ENCODE measurements at regions not wholly inside any gene's neighbourhood (a gene's known extent, or its start where the extent isn't known, plus 50 kb on each side); places are given as distances from the start of the nearest gene placed in this dataset.

DNA sequence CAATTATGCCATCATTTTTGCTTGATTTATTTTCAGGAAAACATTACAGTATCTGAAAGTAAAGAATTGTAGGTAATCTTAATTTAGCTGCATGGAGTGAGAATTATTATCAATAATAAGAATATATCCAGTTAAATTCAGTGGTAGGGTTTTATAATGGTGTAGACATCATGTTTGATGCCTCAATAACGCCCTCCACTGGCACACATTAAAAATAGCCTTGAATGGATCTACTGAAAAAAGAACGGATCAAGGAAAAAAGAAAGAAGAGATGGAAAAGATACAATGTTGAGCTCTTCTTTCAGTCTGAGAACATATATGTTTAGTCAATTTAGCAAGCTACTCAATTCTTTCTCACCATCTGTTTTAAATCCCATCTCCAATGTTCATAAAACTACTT lies 319.2 kb downstream of the CDC14C start:
- Histone ChIP-seq H4K20me1 (ENCODE audit: insufficient read depth) (no peaks in the 10 kb centered on the region), H3K36me3 (ENCODE audit: insufficient read depth) (no peaks in the 10 kb centered on the region), H3K27me3 (ENCODE audit: insufficient read depth, low read depth) (no peaks in the 10 kb centered on the region), H2AFZ (ENCODE audit: low read depth) (no peak overlapping the region), H3K4me3 (IDR thresholded peaks at IDR 0.05; ENCODE audit: insufficient read depth, low read depth, low read length) (no peak overlapping the region), H3K4me2 (no peak overlapping the region), H3K4me1 (ENCODE audit: low read depth, poor library complexity, severe bottlenecking) (no peaks in the 10 kb centered on the region), H3K9ac (no peak overlapping the region), H3K27ac (no peak overlapping the region), H3K79me2 (ENCODE audit: insufficient read depth, low read depth) (no peaks in the 10 kb centered on the region)
- TF ChIP-seq, protein P1, sequence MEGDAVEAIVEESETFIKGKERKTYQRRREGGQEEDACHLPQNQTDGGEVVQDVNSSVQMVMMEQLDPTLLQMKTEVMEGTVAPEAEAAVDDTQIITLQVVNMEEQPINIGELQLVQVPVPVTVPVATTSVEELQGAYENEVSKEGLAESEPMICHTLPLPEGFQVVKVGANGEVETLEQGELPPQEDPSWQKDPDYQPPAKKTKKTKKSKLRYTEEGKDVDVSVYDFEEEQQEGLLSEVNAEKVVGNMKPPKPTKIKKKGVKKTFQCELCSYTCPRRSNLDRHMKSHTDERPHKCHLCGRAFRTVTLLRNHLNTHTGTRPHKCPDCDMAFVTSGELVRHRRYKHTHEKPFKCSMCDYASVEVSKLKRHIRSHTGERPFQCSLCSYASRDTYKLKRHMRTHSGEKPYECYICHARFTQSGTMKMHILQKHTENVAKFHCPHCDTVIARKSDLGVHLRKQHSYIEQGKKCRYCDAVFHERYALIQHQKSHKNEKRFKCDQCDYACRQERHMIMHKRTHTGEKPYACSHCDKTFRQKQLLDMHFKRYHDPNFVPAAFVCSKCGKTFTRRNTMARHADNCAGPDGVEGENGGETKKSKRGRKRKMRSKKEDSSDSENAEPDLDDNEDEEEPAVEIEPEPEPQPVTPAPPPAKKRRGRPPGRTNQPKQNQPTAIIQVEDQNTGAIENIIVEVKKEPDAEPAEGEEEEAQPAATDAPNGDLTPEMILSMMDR (conservative IDR thresholded peaks at IDR 0.05; ENCODE audit: low read depth, low read length) = no peak

DNA sequence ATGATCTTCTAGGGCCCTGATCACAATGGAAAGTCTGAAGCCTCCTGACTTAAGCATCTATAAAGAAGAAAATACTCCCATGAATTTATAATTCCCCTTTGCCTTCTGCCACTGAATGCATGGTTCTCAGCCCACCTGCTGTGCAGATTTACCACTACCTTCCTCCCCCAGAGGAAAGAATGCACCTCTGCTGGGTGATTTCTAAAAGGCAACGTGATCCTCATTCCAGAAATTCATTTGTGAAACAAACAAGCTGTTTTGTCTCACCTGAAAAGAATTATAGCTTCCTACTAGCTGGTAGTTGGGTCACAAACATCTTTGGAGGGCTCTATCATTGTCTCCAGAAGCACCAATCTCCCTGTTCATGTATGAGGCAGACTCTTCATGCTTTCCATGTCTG lies 320.2 kb downstream of the CDC14C start:
- no peaks in the 10 kb centered on the region for H3K4me1 ChIP-seq (ENCODE audit: low read depth, poor library complexity, severe bottlenecking)
- no peak overlapping the region for H3K9ac ChIP-seq

DNA sequence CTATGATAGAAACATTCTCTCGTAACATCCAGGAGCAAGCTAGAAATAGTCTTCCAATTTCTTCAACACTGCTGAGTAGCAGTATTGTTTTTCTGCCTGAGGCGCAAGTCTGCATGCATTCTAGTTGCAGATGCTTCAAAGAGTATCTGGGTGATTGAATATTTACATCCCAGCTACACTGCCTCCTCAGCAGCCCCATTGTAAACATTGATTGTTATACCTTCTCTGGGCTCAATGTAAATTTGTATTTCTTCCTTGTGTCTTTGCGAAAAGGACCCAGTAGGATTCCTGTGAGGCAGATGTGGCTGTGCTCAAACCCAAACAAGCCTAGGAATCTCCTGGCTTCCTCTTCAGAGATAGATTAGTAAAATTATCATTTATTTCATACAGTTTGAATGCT lies 320.7 kb downstream of the CDC14C start:
- TF ChIP-seq, protein P1 (conservative IDR thresholded peaks at IDR 0.05; ENCODE audit: low read depth, low read length) = no peak
- Histone ChIP-seq H3K4me2 (no peak overlapping the region), H2AFZ (ENCODE audit: low read depth) (no peak overlapping the region), H3K27ac (no peak overlapping the region), H4K20me1 (ENCODE audit: insufficient read depth) (no peaks in the 10 kb centered on the region), H3K79me2 (ENCODE audit: insufficient read depth, low read depth) (no peaks in the 10 kb centered on the region), H3K27me3 (ENCODE audit: insufficient read depth, low read depth) (no peaks in the 10 kb centered on the region), H3K4me3 (IDR thresholded peaks at IDR 0.05; ENCODE audit: insufficient read depth, low read depth, low read length) (no peak overlapping the region), H3K4me1 (ENCODE audit: low read depth, poor library complexity, severe bottlenecking) (no peaks in the 10 kb centered on the region), H3K36me3 (ENCODE audit: insufficient read depth) (no peaks in the 10 kb centered on the region), H3K9ac (no peak overlapping the region)

More for the DNA sequence above, 320.2 kb downstream of the CDC14C start:
- no peaks in the 10 kb centered on the region for H4K20me1 ChIP-seq (ENCODE audit: insufficient read depth)
- H3K36me3 ChIP-seq (ENCODE audit: insufficient read depth) = no peaks in the 10 kb centered on the region
- TF ChIP-seq, protein P1 (conservative IDR thresholded peaks at IDR 0.05; ENCODE audit: low read depth, low read length) = no peak
- no peaks in the 10 kb centered on the region for H3K27me3 ChIP-seq (ENCODE audit: insufficient read depth, low read depth)
- no peaks in the 10 kb centered on the region for H3K79me2 ChIP-seq (ENCODE audit: insufficient read depth, low read depth)
- H3K4me2 ChIP-seq = no peak overlapping the region
- no peak overlapping the region for H2AFZ ChIP-seq (ENCODE audit: low read depth)
- no peak overlapping the region for H3K4me3 ChIP-seq (IDR thresholded peaks at IDR 0.05; ENCODE audit: insufficient read depth, low read depth, low read length)
- no peak overlapping the region for H3K27ac ChIP-seq

DNA sequence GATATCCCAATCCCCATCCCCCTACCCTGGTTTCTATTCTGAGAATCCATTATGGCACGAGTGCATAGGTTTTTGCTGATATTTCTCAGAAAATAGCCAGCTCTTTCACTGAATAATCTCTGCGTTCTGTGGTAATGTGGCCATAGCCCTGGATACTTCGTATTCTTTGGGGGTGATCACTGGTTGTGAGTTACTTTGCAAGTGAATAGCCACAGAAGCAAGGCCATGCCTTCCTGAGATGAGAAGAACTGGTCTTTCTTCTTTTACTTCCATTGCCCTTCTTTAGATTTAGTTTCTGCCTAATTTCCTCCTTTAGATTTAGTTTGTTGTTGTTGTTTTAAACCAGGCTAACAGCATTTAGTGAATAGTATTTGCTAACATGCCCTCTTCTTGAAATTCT lies 323.4 kb downstream of the CDC14C start:
- Histone ChIP-seq H3K4me1 (ENCODE audit: low read depth, poor library complexity, severe bottlenecking) (no peaks in the 10 kb centered on the region), H2AFZ (ENCODE audit: low read depth) (no peak overlapping the region), H3K36me3 (ENCODE audit: insufficient read depth) (no peaks in the 10 kb centered on the region), H3K27me3 (ENCODE audit: insufficient read depth, low read depth) (no peaks in the 10 kb centered on the region), H3K27ac (no peak overlapping the region), H3K4me2 (no peak overlapping the region), H3K79me2 (ENCODE audit: insufficient read depth, low read depth) (no peaks in the 10 kb centered on the region), H3K4me3 (IDR thresholded peaks at IDR 0.05; ENCODE audit: insufficient read depth, low read depth, low read length) (no peak overlapping the region), H4K20me1 (ENCODE audit: insufficient read depth) (no peaks in the 10 kb centered on the region), H3K9ac (no peak overlapping the region)
- TF ChIP-seq, protein P1 (conservative IDR thresholded peaks at IDR 0.05; ENCODE audit: low read depth, low read length) = no peak

Measured in KMS-11 (cell line).